ENCODE measurements at regions not wholly inside any gene's neighbourhood (a gene's known extent, or its start where the extent isn't known, plus 50 kb on each side); places are given as distances from the start of the nearest gene placed in this dataset.

DNA sequence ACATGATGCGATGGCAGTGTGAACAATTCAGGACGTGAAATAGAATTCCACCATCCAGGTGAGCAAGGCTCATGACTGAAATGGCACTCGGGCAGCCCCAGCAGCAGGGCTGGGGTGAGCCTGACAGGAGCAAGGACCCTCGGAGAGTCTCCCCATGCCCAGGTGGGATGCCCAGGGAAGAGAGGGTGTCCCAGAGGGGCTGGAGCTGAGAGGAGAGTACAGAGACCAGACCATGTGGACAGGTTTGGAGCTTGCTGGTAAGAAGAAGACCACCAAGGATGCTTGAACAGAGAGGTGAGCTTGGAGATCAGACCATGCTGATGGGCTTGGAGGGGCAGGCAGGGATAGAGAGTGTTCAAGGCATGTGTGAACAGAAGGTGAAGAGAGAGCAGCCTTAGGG, 83.3 kb downstream of the RAMP3 start:
- Histone ChIP-seq H3K4me2 (ENCODE audit: low read length) (no peak overlapping the region), H3K4me3 (ENCODE audit: low read depth, low read length, poor library complexity, severe bottlenecking) (no peak overlapping the region), H2AFZ (ENCODE audit: low read length) (no peak overlapping the region), H3K4me1 (ENCODE audit: insufficient read depth, low read length, poor library complexity, severe bottlenecking) (no peaks in the 10 kb centered on the region), H3K36me3 (ENCODE audit: insufficient read depth, low read length) (no peaks in the 10 kb centered on the region), H3K79me2 (ENCODE audit: insufficient read depth, low read depth, low read length) (no peaks in the 10 kb centered on the region), H3K9me2 (ENCODE audit: insufficient read depth, low read length) (no peaks in the 10 kb centered on the region), H3K27ac (ENCODE audit: low read depth, low read length, poor library complexity, severe bottlenecking) (no peak overlapping the region), H3K9me3 (ENCODE audit: low read length) (no peaks in the 10 kb centered on the region), H4K20me1 (ENCODE audit: insufficient read depth, low read length) (no peaks in the 10 kb centered on the region)
- BruUV-seq (replicated peaks), result no TSS peak
- intact Hi-C loops (cut with micrococcal nuclease; ENCODE audit: unreplicated experiment), result no loop called here
- TF ChIP-seq EZH2phosphoT487 (IDR thresholded peaks at IDR 0.05; ENCODE audit: borderline replicate concordance, low read depth, low read length), result no peak
- TF ChIP-seq, protein P1, sequence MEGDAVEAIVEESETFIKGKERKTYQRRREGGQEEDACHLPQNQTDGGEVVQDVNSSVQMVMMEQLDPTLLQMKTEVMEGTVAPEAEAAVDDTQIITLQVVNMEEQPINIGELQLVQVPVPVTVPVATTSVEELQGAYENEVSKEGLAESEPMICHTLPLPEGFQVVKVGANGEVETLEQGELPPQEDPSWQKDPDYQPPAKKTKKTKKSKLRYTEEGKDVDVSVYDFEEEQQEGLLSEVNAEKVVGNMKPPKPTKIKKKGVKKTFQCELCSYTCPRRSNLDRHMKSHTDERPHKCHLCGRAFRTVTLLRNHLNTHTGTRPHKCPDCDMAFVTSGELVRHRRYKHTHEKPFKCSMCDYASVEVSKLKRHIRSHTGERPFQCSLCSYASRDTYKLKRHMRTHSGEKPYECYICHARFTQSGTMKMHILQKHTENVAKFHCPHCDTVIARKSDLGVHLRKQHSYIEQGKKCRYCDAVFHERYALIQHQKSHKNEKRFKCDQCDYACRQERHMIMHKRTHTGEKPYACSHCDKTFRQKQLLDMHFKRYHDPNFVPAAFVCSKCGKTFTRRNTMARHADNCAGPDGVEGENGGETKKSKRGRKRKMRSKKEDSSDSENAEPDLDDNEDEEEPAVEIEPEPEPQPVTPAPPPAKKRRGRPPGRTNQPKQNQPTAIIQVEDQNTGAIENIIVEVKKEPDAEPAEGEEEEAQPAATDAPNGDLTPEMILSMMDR (conservative IDR thresholded peaks at IDR 0.05; ENCODE audit: low read length), result no peak
- POLR2A ChIA-PET, result interaction anchor here (0.6 kb wide), 1 partner anchor 32 kb away, joined by 3 read pairs; no protein-coding TSS in a partner anchor
- CTCF ChIA-PET (ENCODE audit: unreplicated experiment), result no interaction called here
- no peak for DNase-seq (ENCODE audit: low spot score)

DNA sequence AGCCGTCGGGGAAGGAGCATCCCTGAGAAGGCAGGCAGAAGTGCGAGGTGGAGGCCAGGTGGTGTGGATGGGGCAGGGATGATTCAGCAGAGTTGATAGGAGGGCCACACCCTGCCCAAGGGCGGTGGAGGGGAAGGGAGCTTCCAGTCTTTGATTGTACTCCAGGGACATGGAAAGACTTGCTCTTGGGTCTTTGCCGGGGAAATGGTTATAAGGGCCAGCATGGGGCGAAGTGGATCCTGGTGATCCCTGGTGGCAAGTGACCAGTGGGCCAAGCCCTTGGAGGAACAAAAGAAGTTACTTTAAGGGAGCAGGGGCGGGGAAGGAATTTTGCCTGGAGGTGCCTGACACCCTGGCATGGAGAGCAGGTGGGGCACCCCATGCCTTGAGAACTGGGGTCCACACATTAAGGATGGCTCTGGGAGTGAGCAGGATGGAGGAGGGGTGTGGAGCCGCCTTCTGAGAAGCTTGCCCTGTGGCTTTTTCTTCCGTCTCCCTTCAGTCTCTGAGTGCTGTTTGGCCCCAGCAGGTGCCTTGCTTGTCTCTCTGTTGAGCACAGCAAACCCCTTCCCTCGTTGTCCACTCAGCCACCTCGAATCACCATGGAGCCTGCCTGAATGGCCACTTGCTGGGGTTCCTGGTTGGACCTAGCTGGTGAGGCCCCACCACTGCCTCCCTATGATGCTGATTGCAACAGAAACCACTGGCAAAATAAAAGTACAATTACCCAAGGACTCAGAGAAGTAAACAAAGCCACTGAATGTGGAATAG, 83.9 kb downstream of the RAMP3 start:
- TF ChIP-seq, protein P1 (conservative IDR thresholded peaks at IDR 0.05; ENCODE audit: low read length), result no peak
- no peak for TF ChIP-seq EZH2phosphoT487 (IDR thresholded peaks at IDR 0.05; ENCODE audit: borderline replicate concordance, low read depth, low read length)
- Histone ChIP-seq H2AFZ (ENCODE audit: low read length) (no peak overlapping the region), H3K4me1 (ENCODE audit: insufficient read depth, low read length, poor library complexity, severe bottlenecking) (no peaks in the 10 kb centered on the region), H3K4me3 (ENCODE audit: low read depth, low read length, poor library complexity, severe bottlenecking) (no peak overlapping the region), H3K79me2 (ENCODE audit: insufficient read depth, low read depth, low read length) (no peaks in the 10 kb centered on the region), H3K36me3 (ENCODE audit: insufficient read depth, low read length) (no peaks in the 10 kb centered on the region), H3K9me3 (ENCODE audit: low read length) (no peaks in the 10 kb centered on the region), H4K20me1 (ENCODE audit: insufficient read depth, low read length) (no peaks in the 10 kb centered on the region), H3K4me2 (ENCODE audit: low read length) (no peak overlapping the region), H3K27ac (ENCODE audit: low read depth, low read length, poor library complexity, severe bottlenecking) (no peak overlapping the region), H3K9me2 (ENCODE audit: insufficient read depth, low read length) (no peaks in the 10 kb centered on the region)
- no peak for DNase-seq (ENCODE audit: low spot score)
- intact Hi-C loops (cut with micrococcal nuclease; ENCODE audit: unreplicated experiment), result no loop called here
- ChIA-PET POLR2A (no interaction called here), CTCF (ENCODE audit: unreplicated experiment) (interaction anchor here (1.0 kb wide), 1 partner anchor 19 kb away, joined by 3 read pairs; no protein-coding TSS in a partner anchor)
- BruUV-seq (replicated peaks), result no TSS peak

DNA sequence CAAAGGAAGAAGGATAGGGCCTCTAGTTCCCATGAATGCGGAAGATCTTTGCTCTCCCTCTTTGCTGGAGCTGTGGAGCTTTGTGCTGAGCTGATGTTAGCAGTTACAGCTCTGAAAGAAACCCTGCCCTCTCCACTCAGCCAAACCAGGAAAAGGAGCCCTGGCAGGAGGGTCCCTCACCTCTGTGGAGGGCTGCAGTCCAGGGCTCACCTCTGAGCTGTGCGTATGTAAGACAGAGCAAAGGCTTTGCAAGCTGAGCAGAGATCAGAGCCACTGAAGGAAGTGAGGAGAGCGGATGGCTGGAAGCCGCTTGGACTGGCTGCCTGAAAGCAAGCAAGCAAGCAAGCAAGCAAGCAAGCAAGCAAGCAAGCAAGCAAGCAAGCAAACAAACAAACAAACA, 84.7 kb downstream of the RAMP3 start:
- no peaks in the 10 kb centered on the region for H3K36me3 ChIP-seq (ENCODE audit: insufficient read depth, low read length)
- BruUV-seq (replicated peaks), result no TSS peak
- no peaks in the 10 kb centered on the region for H3K9me2 ChIP-seq (ENCODE audit: insufficient read depth, low read length)
- H3K4me3 ChIP-seq (ENCODE audit: low read depth, low read length, poor library complexity, severe bottlenecking), result no peak overlapping the region
- intact Hi-C loops (cut with micrococcal nuclease; ENCODE audit: unreplicated experiment), result no loop called here
- TF ChIP-seq, protein P1 (conservative IDR thresholded peaks at IDR 0.05; ENCODE audit: low read length), result no peak
- no peak for TF ChIP-seq EZH2phosphoT487 (IDR thresholded peaks at IDR 0.05; ENCODE audit: borderline replicate concordance, low read depth, low read length)
- no peaks in the 10 kb centered on the region for H3K4me1 ChIP-seq (ENCODE audit: insufficient read depth, low read length, poor library complexity, severe bottlenecking)
- no peak overlapping the region for H3K27ac ChIP-seq (ENCODE audit: low read depth, low read length, poor library complexity, severe bottlenecking)
- H3K9me3 ChIP-seq (ENCODE audit: low read length), result no peaks in the 10 kb centered on the region
- ChIA-PET POLR2A (no interaction called here), CTCF (ENCODE audit: unreplicated experiment) (interaction anchor here (1.0 kb wide), 1 partner anchor 18 kb away, joined by 3 read pairs; no protein-coding TSS in a partner anchor)
- no peaks in the 10 kb centered on the region for H3K79me2 ChIP-seq (ENCODE audit: insufficient read depth, low read depth, low read length)
- H2AFZ ChIP-seq (ENCODE audit: low read length), result no peak overlapping the region
- no peaks in the 10 kb centered on the region for H4K20me1 ChIP-seq (ENCODE audit: insufficient read depth, low read length)
- no peak overlapping the region for H3K4me2 ChIP-seq (ENCODE audit: low read length)
- DNase-seq (ENCODE audit: low spot score), result no peak
